ENCODE measurements at regions not wholly inside any gene's neighbourhood (a gene's known extent, or its start where the extent isn't known, plus 50 kb on each side); places are given as distances from the start of the nearest gene placed in this dataset.

- TF ChIP-seq MEIS1 (CRISPR knock-in tag; IDR thresholded peaks at IDR 0.05; ENCODE audit: borderline replicate concordance) (no peak), TMF1 (CRISPR knock-in tag; IDR thresholded peaks at IDR 0.05; ENCODE audit: low read depth) (no peak), ZNF547 (CRISPR knock-in tag; IDR thresholded peaks at IDR 0.05) (no peak), ZBED4 (CRISPR knock-in tag; IDR thresholded peaks at IDR 0.05; ENCODE audit: borderline replicate concordance) (no peak), CHD2 (IDR thresholded peaks at IDR 0.05; ENCODE audit: low read depth, low read length) (no peak), KLF11 (CRISPR knock-in tag; IDR thresholded peaks at IDR 0.05) (no peak)
These were observed 979.6 kb downstream of the PCDH17 start (continued) for GRCh38 chr13:58611117-58611516.

GRCh38 chr13:58617880-58618665 lies 986.5 kb downstream of the PCDH17 start:
- Histone ChIP-seq H3K36me3 (replicated peaks in 1 of 2; ENCODE audit: control insufficient read depth in 1 of 2, insufficient read depth in 2 of 2, low read length in 2 of 2) (no peaks in the 10 kb centered on the region), H2AFZ (ENCODE audit: low read length) (no peak overlapping the region), H3K79me2 (ENCODE audit: insufficient read depth, low read length) (no peaks in the 10 kb centered on the region), H3K9me3 (ENCODE audit: low read length) (peaks cover 66% of the 10 kb centered on the region), H3K27me3 (ENCODE audit: control insufficient read depth in 1 of 2, insufficient read depth in 2 of 2, low read length in 2 of 2) (no peaks in the 10 kb centered on the region), H3K9ac (ENCODE audit: insufficient read depth, low read depth, low read length) (no peak overlapping the region), H4K20me1 (ENCODE audit: insufficient read depth, low read length) (no peaks in the 10 kb centered on the region), H3K4me2 (ENCODE audit: low read depth, low read length) (no peak overlapping the region), H3K4me3 (replicated peaks in 1 of 3; ENCODE audit: insufficient read depth in 1 of 3, low read depth in 2 of 3, low read length in 3 of 3) (no peak overlapping the region), H3K27ac (ENCODE audit: extremely low read length, insufficient read depth, low read length) (no peak overlapping the region), H3K4me1 (ENCODE audit: insufficient read depth, low read length) (no peaks in the 10 kb centered on the region)
- intact Hi-C loops (cut with micrococcal nuclease; ENCODE audit: unreplicated experiment) = no loop called here
- no peak for FAIRE-seq
- ChIA-PET POLR2A (no interaction called here), CTCF (ENCODE audit: low intra/inter-chr PET ratio, low total read pairs) (no interaction called here)
- in situ Hi-C loops (cut with HindIII; ENCODE audit: extremely low pct_ligation_motif_present, low pct_unique_long_range_greater_than_20kb) = no loop called here
- TF ChIP-seq ATF7-NPFF (CRISPR knock-in tag; IDR thresholded peaks at IDR 0.05; ENCODE audit: low read depth) (no peak), HNF4G (IDR thresholded peaks at IDR 0.05; ENCODE audit: borderline replicate concordance, low read depth, low read length) (no peak), HNF4G (CRISPR knock-in tag; IDR thresholded peaks at IDR 0.05; ENCODE audit: borderline replicate concordance, low read depth) (no peak)
- BruUV-seq (replicated peaks) = no TSS peak
- DNase-seq (ENCODE audit: low spot score) = no peak
- WGBS (ENCODE audit: low lambda C conversion rate) = 9% methylated on average over 3 of the region's 3 CpGs
- no peak for ATAC-seq

Data from HepG2 (cell line).